RWPE2 (cell line): ENCODE measurements at regions not wholly inside any gene's neighbourhood (a gene's known extent, or its start where the extent isn't known, plus 50 kb on each side); places are given as distances from the start of the nearest gene placed in this dataset.

ENCODE experiments used
- ATAC-seq: fragments of 200-7000 bp; cut with Tn5 transposase; 3 replicates; pipeline ENCODE4 v1.9.1; 2021; ENCODE audit warnings: low read depth
- DNase-seq: peaks from one replicate; pipeline ENCODE4 v3.0.0-alpha.2; 2020; ENCODE audit warnings: low spot score
- H3K27ac ChIP-seq: fragments of 450-650 bp; 2 replicates; pipeline ENCODE4 v1.5.1; 2017; ENCODE audit warnings: mild to moderate bottlenecking; ENCODE audit not compliant: poor library complexity, severe bottlenecking
- H3K27me3 ChIP-seq: fragments of 250-450 bp; sonication (Bioruptor Pico); 2 replicates; pipeline ENCODE4 v1.5.1; 2021; ENCODE audit warnings: mild to moderate bottlenecking, moderate library complexity; ENCODE audit not compliant: insufficient read depth, poor library complexity, severe bottlenecking
- H3K36me3 ChIP-seq: fragments of 250-450 bp; sonication (Bioruptor Pico); 2 replicates; pipeline ENCODE4 v1.5.1; 2020; ENCODE audit warnings: low read depth, mild to moderate bottlenecking, moderate library complexity
- H3K4me1 ChIP-seq: fragments of 250-450 bp; sonication (Bioruptor Pico); 2 replicates; pipeline ENCODE4 v1.5.1; 2021; ENCODE audit warnings: mild to moderate bottlenecking, moderate library complexity; ENCODE audit not compliant: insufficient read depth, poor library complexity, severe bottlenecking
- H3K4me3 ChIP-seq: fragments of 250-450 bp; sonication (Bioruptor Pico); 2 replicates; pipeline ENCODE4 v1.5.1; 2021; ENCODE audit warnings: mild to moderate bottlenecking, moderate library complexity; ENCODE audit not compliant: severe bottlenecking
- H3K9me3 ChIP-seq: fragments of 250-450 bp; sonication (Bioruptor Pico); 2 replicates; pipeline ENCODE4 v1.5.1; 2021; ENCODE audit warnings: mild to moderate bottlenecking, moderate library complexity; ENCODE audit not compliant: severe bottlenecking
- CTCF ChIP-seq: fragments of 450-650 bp; IDR thresholded peaks from one replicate; pipeline ENCODE4 v1.5.1; 2017; ENCODE audit warnings: mild to moderate bottlenecking, moderate library complexity; ENCODE audit not compliant: poor library complexity, severe bottlenecking

DNA sequence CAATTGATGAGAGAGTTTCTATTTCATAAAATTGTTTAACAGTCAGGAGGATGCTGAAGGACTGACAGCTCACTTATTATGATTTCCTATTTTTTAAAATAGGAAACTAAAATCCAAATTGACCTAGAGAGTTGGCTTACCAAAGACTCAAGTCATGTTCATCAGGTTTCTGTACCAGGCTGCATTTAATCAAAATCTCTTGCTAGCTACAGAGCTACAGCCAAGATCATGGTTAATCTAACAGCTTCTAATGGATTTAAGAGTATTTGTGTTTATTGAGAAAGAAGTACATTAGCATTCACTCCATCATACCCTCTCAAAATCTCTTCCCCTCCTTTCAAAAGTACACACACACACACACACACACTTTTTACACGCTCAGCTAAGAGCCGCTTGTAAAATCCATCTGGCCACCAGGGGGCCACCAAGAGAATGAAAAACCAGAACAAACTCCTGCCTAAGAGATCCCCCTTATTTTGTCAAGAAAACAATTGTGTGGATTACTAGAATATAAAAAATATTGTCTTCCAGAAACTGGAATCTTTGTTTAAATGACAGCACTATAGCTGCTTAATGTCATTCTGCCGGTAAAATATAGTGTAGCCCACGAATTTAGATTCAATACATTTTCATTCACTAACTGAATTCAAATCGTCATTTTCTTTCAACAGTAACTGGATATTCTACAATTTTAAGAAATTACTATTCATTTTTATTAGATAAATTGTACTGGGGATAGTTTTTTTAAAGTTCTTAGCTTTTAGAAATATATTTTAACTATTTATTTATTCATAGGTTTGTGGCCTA, 334.0 kb downstream of the BTG1 start:
- DNase-seq (no peak), ATAC-seq (no peak)
- Histone ChIP-seq H3K9me3 (no peaks in the 10 kb centered on the region), H3K27me3 (no peaks in the 10 kb centered on the region), H3K36me3 (no peaks in the 10 kb centered on the region), H3K27ac (no peak overlapping the region), H3K4me1 (no peaks in the 10 kb centered on the region), H3K4me3 (no peak overlapping the region)
- peak; percentile 85 for TF ChIP-seq CTCF

GRCh38 chr12:91810531-91811451, 334.9 kb downstream of the BTG1 start:
- H3K27ac ChIP-seq: no peak overlapping the region
- TF ChIP-seq CTCF: no peak
- no peak overlapping the region for H3K4me3 ChIP-seq
- H3K27me3 ChIP-seq: no peaks in the 10 kb centered on the region
- H3K36me3 ChIP-seq: no peaks in the 10 kb centered on the region
- no peak for DNase-seq
- no peaks in the 10 kb centered on the region for H3K4me1 ChIP-seq
- ATAC-seq: no peak
- H3K9me3 ChIP-seq: no peaks in the 10 kb centered on the region

DNA sequence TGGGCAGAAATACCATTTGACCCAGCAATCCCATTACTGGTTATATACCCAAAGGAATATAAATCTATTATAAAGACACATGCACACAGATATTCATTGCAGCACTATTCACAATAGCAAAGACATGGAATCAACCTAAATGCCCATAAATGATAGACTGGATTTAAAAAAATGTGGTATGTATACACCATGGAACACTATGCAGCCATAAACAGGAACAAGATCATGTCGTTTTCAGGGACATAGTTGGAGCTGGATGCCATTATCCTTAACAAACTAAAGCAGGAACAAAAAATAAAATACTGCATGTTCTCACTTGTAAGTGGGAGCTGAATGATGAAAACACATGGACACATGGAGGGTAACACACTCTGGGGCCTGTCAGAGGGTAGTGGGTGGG, 335.6 kb downstream of the BTG1 start:
- H3K36me3 ChIP-seq: no peaks in the 10 kb centered on the region
- H3K27ac ChIP-seq: no peak overlapping the region
- H3K27me3 ChIP-seq: no peaks in the 10 kb centered on the region
- no peak for ATAC-seq
- DNase-seq: no peak
- no peaks in the 10 kb centered on the region for H3K9me3 ChIP-seq
- H3K4me1 ChIP-seq: no peaks in the 10 kb centered on the region
- no peak for TF ChIP-seq CTCF
- H3K4me3 ChIP-seq: no peak overlapping the region

DNA sequence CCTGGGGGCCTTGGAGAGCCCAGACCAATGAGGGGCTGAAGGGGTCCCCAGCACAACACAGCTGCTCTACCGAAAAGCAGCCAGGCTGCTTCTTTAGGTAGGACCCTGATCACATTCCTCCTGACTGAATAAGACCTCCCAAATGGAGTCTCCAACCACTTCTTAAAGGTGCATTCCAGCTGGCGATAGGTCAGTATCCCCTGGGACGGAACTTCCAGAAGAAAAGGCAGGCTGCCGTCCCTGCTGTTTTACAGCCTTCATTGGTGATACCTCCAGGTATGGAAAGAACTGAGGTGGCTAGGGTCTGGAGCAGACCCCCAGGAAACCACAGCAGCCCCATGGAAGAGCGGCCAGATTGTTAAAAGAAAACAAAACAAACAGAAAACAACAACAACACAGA, 340.6 kb downstream of the BTG1 start:
- no peak overlapping the region for H3K4me3 ChIP-seq
- no peak for DNase-seq
- no peaks in the 10 kb centered on the region for H3K27me3 ChIP-seq
- H3K9me3 ChIP-seq: no peaks in the 10 kb centered on the region
- no peak overlapping the region for H3K27ac ChIP-seq
- ATAC-seq: no peak
- TF ChIP-seq CTCF: no peak
- no peaks in the 10 kb centered on the region for H3K36me3 ChIP-seq
- no peaks in the 10 kb centered on the region for H3K4me1 ChIP-seq

DNA sequence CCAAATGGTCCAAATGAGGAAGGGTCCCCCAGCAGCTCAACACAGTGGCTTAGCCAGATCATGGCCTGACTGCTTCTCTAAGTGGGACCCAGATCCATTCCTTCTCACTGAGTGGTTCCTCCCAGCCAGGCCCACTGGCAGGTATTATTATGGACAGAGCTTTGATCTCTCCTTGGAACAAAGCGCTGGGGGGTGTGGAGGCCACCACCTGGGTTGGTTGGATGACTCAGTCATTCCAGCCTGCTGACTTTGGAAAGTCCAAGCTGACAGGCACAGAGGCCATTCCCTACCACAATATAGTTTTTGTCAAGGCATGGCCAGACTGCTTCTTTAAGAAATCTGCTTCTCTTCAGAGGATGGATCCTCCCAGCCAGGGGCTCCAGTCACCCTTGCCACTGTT, 341.1 kb downstream of the BTG1 start:
- H3K36me3 ChIP-seq: no peaks in the 10 kb centered on the region
- no peaks in the 10 kb centered on the region for H3K4me1 ChIP-seq
- ATAC-seq (peak; percentile 54; the same call in 1 of the 3 replicates), DNase-seq (peak; percentile 27)
- no peaks in the 10 kb centered on the region for H3K9me3 ChIP-seq
- no peaks in the 10 kb centered on the region for H3K27me3 ChIP-seq
- no peak for TF ChIP-seq CTCF
- H3K27ac ChIP-seq: no peak overlapping the region
- no peak overlapping the region for H3K4me3 ChIP-seq
